NCI-H748 (cell line): ENCODE measurements at regions not wholly inside any gene's neighbourhood (a gene's known extent, or its start where the extent isn't known, plus 50 kb on each side); places are given as distances from the start of the nearest gene placed in this dataset.
"Not testable (repeated sequence)": the region's sequence is repeated elsewhere in the genome, so short reads cannot be mapped to it uniquely, and the experiment has no call there.

Experiments
- DNase-seq: peaks from one replicate; lab custom pipeline; 2025; ENCODE audit not compliant: unreplicated experiment; lab: John Stamatoyannopoulos, UW

- DNase-seq: not testable (repeated sequence)
Observed at GRCh38 chr17:30689266-30690000, 135.1 kb downstream of the CRLF3 start.

GRCh38 chr17:30686538-30687479 lies 137.7 kb downstream of the CRLF3 start:
- DNase-seq: not testable (repeated sequence)

DNA sequence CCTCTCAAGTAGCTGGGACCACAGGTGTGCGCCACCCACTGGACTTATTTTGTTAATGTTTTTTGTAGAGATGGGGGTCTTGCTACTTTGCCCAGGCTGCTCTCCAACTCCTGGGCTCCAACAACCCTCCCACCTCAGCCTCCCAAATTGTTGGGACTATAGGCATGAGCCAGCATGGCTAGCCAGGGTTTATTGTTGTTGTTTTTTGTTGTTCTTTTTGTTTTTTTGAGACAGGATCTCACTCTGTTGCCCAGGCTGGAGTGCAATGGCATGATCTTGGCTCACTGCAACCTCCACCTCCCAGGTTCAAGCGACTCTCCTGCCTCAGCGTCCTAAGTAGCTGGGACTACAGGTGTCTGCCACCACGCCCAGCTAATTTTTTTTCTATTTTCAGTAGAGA lies 142.2 kb downstream of the CRLF3 start:
- not testable (repeated sequence) for DNase-seq

DNA sequence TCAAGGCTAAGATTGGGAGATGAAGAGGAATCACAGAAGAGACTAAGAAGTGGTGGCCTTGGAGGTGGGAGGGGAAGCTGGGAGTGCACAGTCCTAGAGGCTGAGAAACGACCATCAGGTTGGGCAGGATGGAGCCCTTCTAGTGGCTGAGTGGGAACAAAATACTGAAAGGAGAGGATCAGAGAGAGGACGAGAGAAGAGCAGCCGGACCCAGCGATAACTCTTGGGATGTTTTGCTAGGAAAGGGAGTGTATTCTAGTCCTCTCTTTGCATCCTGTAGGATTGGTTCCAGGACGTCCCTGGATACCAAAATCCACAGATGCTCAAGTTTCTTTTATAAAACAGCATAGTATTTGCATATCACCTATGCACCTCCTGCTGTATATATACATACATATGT lies 143.8 kb downstream of the CRLF3 start:
- DNase-seq: not testable (repeated sequence)

DNA sequence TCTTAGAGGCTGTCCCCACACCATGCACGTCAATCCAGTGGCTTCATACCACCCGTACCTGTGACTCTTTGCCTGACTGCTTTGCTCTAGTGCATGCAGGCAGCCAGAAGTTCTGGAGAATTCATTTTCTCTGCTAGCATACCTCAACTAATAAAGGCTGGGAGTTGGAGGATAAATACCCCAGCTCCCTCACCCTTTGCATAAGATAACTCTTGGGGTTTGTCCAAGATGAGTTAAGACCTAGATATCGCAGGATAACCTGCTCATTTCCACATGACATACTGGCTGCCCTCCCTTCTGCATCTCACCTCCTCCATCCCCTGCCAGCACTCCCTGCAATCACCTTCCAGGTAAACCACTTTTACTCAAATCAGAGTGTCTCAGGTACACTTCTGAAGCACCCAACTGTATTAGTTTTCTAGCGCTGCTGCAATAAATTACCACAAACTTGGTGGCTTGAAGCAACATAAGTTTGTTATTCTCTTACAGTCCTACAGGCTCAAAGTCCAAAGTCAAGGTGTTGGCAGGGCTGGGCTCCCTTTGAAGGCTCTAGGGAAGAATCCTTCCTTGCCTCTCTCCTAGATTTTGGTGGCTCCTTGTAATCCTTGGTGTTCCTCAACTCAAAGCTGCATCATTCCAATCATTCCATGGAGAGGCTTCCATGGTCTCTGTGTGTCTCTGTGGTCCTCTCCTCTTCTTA lies 146.8 kb downstream of the CRLF3 start:
- DNase-seq: no peak

GRCh38 chr17:30675777-30676492 lies 148.6 kb downstream of the CRLF3 start:
- DNase-seq: not testable (repeated sequence)

DNA sequence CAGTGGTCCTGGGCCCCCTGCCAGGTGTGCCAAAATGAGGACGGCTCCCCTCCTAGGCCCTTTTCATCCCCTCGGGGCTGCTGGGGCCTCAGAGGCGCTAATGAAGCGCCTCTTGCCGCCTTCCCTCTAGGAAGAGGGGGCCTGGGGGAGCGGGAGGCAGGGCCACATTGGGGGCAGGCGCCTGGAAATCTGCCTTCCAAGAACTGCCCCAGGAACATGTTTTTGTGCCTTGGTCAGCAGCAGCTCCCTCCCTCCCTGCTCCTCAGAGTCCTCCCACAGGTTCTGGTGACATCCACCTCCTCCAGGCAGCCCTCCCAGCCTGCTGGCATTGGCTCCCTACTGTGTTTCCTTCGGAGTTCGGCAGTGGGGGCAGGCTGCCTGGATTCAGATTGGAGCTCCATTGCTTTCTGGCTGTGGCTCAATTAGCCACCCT lies 155.3 kb downstream of the CRLF3 start:
- DNase-seq: not testable (repeated sequence)

DNA sequence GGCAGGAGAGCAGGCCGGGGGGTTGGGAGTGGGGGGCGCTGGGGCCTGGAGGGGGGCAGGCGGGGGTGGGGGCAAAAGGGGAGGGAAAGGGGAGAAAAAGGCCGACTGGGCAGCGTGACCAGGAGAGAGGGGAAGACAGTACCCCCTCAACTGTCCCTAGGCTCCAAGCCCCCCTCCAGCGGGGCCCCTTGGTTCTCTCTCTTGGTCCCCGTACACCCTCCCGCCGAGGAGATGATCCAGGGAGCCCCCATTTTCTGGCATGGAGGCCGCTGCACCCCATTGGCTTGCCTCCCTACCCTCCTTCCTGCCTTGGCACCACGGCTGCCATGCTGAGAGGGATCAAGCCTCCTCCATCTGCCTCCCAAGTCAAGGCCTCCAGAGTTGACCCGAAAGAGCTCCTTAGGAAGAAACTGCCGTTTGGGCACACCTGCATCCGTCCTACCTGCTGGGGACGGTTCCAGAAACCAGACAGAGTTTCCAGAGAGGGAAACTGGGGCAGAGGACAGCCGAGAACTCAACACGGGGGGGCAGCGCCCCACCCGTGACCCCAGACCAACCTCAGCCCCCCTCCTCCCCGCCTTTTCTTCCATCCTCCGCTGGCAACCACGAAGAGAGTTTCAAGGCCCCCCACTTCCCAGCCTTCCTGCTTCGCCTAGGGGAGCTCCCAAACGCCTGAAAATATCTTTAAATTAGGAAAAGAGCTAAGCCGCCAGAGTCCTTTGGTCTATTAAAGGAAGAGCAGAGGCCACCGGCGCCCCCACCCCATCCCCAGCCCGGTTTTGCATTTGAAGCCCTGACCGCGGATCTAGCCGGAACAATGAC lies 155.9 kb downstream of the CRLF3 start:
- peak; percentile 12 for DNase-seq

DNA sequence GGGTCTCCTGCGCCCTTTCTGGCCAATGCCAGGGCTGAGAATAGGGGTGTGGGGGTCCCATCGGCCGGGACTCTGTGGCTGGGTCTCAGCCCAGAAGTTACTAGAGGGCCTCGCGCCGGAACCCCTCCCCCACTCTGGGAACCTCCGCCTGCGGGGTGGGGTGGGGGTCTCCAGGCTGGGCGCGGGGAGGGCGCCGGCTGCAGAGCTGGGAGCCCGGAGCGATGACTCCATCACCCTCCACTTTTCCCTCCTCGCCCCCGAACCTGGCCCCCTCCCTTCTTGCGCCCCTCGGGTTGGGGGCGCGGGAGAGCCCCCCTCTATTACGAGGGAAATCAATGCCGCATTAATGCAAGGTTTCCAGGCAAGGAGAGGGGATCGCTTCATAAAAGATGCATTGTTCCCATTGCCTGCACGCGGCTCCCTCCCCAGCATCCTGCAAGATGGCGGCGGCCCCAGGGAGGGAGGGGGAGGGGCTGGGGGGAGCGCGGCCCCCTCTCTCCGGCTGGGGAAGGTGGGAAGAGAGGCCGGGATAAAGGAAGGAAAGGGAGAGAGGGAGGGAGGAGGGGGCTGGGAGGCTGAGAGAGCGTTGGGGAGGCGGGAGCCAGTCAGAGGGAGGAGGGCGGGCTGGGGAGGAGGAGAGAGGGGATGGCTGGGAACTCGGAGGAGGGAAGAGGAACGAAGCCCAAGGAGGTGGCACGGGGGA lies 156.7 kb downstream of the CRLF3 start:
- DNase-seq: peak; percentile 80

GRCh38 chr17:30666838-30667656 lies 157.4 kb downstream of the CRLF3 start:
- not testable (repeated sequence) for DNase-seq

DNA sequence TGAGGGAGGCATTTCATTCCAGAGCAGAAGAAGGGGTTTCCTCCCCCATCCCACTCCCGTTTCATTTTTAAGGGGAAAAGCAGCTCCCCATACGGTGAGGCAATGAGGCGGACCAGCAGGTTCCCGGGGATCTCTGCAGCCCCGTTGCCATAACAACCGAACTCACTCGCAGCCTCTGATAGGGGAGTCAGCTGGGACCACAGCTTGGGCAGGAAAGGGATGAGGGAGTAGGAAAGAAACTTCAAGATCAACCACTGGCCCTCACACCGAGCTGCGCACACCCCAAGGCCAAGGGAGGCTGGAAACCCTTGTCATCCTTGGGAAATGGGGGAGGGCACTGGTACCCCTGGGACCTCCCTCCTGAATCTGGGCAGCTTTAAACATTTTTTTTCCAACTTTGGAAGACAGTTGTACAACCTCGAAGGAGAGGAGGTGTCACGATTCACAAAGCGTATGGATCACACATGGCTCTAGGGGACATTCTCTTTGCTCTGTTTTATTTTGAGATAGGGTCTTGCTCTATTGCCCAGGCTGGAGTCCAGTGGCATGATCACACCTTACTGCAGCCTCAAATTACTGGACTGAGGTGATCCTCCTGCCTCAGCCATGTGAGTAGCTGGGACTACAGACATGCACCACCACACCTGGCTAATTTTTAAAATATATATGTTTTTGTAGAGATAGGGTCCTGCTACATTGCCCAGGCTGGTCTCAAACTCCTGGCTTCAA lies 160.6 kb downstream of the CRLF3 start:
- peak; percentile 86 for DNase-seq

- not testable (repeated sequence) for DNase-seq
Observed at GRCh38 chr17:30657148-30657547, 167.3 kb downstream of the CRLF3 start.

- DNase-seq: not testable (repeated sequence)
Observed at GRCh38 chr17:30653038-30653437, 171.5 kb downstream of the CRLF3 start.

- DNase-seq: not testable (repeated sequence)
Observed at GRCh38 chr17:30650149-30650548, 172.9 kb downstream of the GOSR1 start.

DNA sequence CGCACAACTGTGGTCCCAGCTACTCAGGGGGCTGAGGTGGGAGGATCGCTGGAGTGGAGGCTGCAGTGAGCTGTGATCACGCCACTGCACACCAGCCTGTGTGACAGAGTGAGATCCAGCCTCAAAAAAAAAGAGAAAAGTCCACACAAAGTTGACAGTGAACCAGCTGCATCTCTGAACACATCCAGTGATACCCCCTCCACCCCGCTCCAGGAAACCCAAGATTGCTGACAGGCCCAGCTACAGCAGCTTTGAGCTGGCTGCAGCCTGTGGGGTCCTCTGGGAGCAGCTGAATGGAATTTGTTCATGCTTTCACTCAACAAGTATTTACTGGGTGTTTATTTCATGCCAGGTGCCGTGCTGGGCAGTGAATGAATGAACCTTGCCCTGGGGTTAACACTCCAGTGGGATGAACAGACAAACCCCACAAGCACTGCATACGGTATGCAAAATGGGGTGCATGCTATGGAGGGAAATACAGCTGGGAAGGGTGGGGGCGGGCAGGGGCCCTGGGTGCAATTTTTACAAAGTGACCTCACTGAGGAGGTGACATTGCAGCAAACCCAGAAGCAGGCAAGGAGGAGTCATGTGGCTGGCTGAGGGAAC lies 170.9 kb downstream of the GOSR1 start:
- DNase-seq: not testable (repeated sequence)

DNA sequence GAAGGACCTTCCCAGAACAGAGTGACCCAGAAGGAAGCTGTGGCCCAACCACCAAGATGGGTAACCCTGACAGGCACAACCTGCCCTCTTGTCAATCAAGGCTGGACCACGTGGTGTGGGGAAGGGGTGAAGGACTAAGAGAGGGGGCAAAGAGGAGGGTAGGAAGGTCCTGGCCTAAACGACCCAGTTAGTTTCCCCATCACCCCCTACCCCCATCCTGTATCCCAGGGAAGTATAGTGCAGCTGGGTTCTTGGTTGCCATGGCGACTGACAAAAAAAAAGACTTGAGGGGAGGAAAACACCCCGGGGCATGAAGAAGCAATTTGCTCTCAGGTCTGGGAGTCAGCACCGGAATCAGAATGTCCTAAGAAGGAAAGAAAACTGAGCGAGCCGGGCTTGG lies 168.7 kb downstream of the GOSR1 start:
- DNase-seq: peak; percentile 11

- DNase-seq: not testable (repeated sequence)
Observed at GRCh38 chr17:30644713-30645112, 167.5 kb downstream of the GOSR1 start.
